ENCODE measurements at regions not wholly inside any gene's neighbourhood (a gene's known extent, or its start where the extent isn't known, plus 50 kb on each side); places are given as distances from the start of the nearest gene placed in this dataset.

DNA sequence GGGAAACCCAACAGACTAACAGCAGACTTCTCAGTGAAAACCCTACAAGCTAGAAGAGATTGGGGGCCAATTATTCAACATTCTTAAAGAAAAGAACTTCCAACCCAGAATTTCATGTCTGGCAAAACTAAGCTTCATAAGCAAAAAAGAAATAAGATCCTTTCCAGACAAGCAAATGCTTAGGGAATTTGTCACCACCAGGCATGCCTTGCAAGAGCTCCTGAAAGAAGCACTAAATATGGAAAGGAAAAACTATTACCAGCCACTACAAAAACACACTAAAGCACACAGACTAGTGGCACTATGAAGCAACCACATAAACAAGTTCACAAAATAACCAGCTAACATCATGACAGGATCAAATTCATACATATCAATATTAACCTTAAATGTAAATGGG, 131.1 kb downstream of the OR2K2 start:
- no peak for TF ChIP-seq POLR2A (IDR thresholded peaks at IDR 0.05)
- TF ChIP-seq, protein P1, sequence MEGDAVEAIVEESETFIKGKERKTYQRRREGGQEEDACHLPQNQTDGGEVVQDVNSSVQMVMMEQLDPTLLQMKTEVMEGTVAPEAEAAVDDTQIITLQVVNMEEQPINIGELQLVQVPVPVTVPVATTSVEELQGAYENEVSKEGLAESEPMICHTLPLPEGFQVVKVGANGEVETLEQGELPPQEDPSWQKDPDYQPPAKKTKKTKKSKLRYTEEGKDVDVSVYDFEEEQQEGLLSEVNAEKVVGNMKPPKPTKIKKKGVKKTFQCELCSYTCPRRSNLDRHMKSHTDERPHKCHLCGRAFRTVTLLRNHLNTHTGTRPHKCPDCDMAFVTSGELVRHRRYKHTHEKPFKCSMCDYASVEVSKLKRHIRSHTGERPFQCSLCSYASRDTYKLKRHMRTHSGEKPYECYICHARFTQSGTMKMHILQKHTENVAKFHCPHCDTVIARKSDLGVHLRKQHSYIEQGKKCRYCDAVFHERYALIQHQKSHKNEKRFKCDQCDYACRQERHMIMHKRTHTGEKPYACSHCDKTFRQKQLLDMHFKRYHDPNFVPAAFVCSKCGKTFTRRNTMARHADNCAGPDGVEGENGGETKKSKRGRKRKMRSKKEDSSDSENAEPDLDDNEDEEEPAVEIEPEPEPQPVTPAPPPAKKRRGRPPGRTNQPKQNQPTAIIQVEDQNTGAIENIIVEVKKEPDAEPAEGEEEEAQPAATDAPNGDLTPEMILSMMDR (IDR thresholded peaks at IDR 0.05) = no peak
